ENCODE measurements at regions not wholly inside any gene's neighbourhood (a gene's known extent, or its start where the extent isn't known, plus 50 kb on each side); places are given as distances from the start of the nearest gene placed in this dataset.

GRCh38 chr1:166305371-166305770 is 138.6 kb upstream of the FAM78B start:
- H3K4me2 ChIP-seq (ENCODE audit: low read depth, low read length), result no peak overlapping the region
- ChIA-PET POLR2A (no interaction called here), CTCF (ENCODE audit: low intra/inter-chr PET ratio, low total read pairs) (no interaction called here)
- intact Hi-C loops (cut with micrococcal nuclease; ENCODE audit: unreplicated experiment) (no loop called here), in situ Hi-C loops (cut with HindIII; ENCODE audit: extremely low pct_ligation_motif_present, low pct_unique_long_range_greater_than_20kb) (no loop called here)
- ATAC-seq, result no peak
- no peak for DNase-seq (ENCODE audit: low spot score)
- WGBS (ENCODE audit: low lambda C conversion rate), result 0% methylated on average over 2 of the region's 2 CpGs
- H3K27me3 ChIP-seq (ENCODE audit: control insufficient read depth in 1 of 2, insufficient read depth in 2 of 2, low read length in 2 of 2), result no peaks in the 10 kb centered on the region
- H3K27ac ChIP-seq (ENCODE audit: extremely low read length, insufficient read depth, low read length), result no peak overlapping the region
- no peak overlapping the region for H3K9ac ChIP-seq (ENCODE audit: insufficient read depth, low read depth, low read length)
- H4K20me1 ChIP-seq (ENCODE audit: insufficient read depth, low read length), result no peaks in the 10 kb centered on the region
- FAIRE-seq, result no peak
- no peaks in the 10 kb centered on the region for H3K79me2 ChIP-seq (ENCODE audit: insufficient read depth, low read length)
- H3K4me3 ChIP-seq (replicated peaks in 1 of 3; ENCODE audit: insufficient read depth in 1 of 3, low read depth in 2 of 3, low read length in 3 of 3), result no peak overlapping the region
- no peak overlapping the region for H2AFZ ChIP-seq (ENCODE audit: low read length)
- no TSS peak for BruUV-seq (replicated peaks)
- no peaks in the 10 kb centered on the region for H3K9me3 ChIP-seq (ENCODE audit: low read length)
- H3K36me3 ChIP-seq (replicated peaks in 1 of 2; ENCODE audit: control insufficient read depth in 1 of 2, insufficient read depth in 2 of 2, low read length in 2 of 2), result no peaks in the 10 kb centered on the region
- no peaks in the 10 kb centered on the region for H3K4me1 ChIP-seq (ENCODE audit: insufficient read depth, low read length)
- TF ChIP-seq ZFY (CRISPR knock-in tag; IDR thresholded peaks at IDR 0.05) (no peak), PHF5A (CRISPR knock-in tag; IDR thresholded peaks at IDR 0.05; ENCODE audit: low read depth, unreplicated experiment) (no peak), XBP1 (CRISPR knock-in tag; IDR thresholded peaks at IDR 0.05) (no peak), ZNF44 (CRISPR knock-in tag; IDR thresholded peaks at IDR 0.05) (no peak), ZNF75D (CRISPR knock-in tag; IDR thresholded peaks at IDR 0.05; ENCODE audit: borderline replicate concordance) (no peak), MIER3 (CRISPR knock-in tag; IDR thresholded peaks at IDR 0.05; ENCODE audit: borderline replicate concordance) (no peak), SMYD3 (CRISPR knock-in tag; IDR thresholded peaks at IDR 0.05) (no peak), ZNF407 (CRISPR knock-in tag; IDR thresholded peaks at IDR 0.05; ENCODE audit: not compliant biosample characterization) (no peak), NCOR1 (IDR thresholded peaks at IDR 0.05; ENCODE audit: borderline replicate concordance, low read length) (no peak), ZNF121 (CRISPR knock-in tag; IDR thresholded peaks at IDR 0.05) (no peak), DNMT3B (CRISPR knock-in tag; conservative IDR thresholded peaks at IDR 0.05) (no peak), ZFP82 (CRISPR knock-in tag; IDR thresholded peaks at IDR 0.05; ENCODE audit: borderline replicate concordance) (no peak), ZSCAN12 (CRISPR knock-in tag; IDR thresholded peaks at IDR 0.05) (no peak)
- TF ChIP-seq, protein P1, sequence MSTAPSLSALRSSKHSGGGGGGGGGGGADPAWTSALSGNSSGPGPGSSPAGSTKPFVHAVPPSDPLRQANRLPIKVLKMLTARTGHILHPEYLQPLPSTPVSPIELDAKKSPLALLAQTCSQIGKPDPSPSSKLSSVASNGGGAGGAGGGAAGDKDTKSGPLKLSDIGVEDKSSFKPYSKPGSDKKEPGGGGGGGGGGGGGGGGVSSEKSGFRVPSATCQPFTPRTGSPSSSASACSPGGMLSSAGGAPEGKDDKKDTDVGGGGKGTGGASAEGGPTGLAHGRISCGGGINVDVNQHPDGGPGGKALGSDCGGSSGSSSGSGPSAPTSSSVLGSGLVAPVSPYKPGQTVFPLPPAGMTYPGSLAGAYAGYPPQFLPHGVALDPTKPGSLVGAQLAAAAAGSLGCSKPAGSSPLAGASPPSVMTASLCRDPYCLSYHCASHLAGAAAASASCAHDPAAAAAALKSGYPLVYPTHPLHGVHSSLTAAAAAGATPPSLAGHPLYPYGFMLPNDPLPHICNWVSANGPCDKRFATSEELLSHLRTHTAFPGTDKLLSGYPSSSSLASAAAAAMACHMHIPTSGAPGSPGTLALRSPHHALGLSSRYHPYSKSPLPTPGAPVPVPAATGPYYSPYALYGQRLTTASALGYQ (CRISPR knock-in tag; IDR thresholded peaks at IDR 0.05), result no peak
- TF ChIP-seq, protein P2, sequence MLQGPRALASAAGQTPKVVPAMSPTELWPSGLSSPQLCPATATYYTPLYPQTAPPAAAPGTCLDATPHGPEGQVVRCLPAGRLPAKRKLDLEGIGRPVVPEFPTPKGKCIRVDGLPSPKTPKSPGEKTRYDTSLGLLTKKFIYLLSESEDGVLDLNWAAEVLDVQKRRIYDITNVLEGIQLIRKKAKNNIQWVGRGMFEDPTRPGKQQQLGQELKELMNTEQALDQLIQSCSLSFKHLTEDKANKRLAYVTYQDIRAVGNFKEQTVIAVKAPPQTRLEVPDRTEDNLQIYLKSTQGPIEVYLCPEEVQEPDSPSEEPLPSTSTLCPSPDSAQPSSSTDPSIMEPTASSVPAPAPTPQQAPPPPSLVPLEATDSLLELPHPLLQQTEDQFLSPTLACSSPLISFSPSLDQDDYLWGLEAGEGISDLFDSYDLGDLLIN (CRISPR knock-in tag; IDR thresholded peaks at IDR 0.05; ENCODE audit: borderline replicate concordance), result no peak

Data from HepG2 (cell line).